ENCODE measurements at regions not wholly inside any gene's neighbourhood (a gene's known extent, or its start where the extent isn't known, plus 50 kb on each side); places are given as distances from the start of the nearest gene placed in this dataset.

GRCh38 chr2:88874063-88874657 is 182.7 kb downstream of the RPIA start:
- H3K9ac ChIP-seq (ENCODE audit: low read length): no peak overlapping the region
- peak overlapping the region; percentile 67 for H2AFZ ChIP-seq (ENCODE audit: low read depth, low read length, poor library complexity, severe bottlenecking)
- ChIA-PET POLR2A (no interaction called here), RAD21 (ENCODE audit: low non-redundant PET in 1 of 2, low total read pairs in 2 of 2, uncharacterized antibody in 2 of 2, unreplicated experiment in 2 of 2) (no interaction called here), CTCF (interaction anchor here (1.3 to 1.9 kb wide), 3 partner anchors 39 to 87 kb away, joined by 3 to 5 read pairs (median 3); no protein-coding TSS in a partner anchor)
- no peak overlapping the region for H3K27ac ChIP-seq (ENCODE audit: low read depth, low read length)
- intact Hi-C loops (cut with micrococcal nuclease): loop anchor here (5.0 to 10.0 kb wide), 2 partner anchors 132 to 271 kb away; no protein-coding TSS in a partner anchor
- H3K4me3 ChIP-seq (replicated peaks in 1 of 2; ENCODE audit: low read depth in 1 of 2, low read length in 2 of 2): no peak overlapping the region
- H3K4me1 ChIP-seq (ENCODE audit: control insufficient read depth in 1 of 2, insufficient read depth in 2 of 2, low read length in 2 of 2): no peaks in the 10 kb centered on the region
- TF ChIP-seq TCF7L2 (IDR thresholded peaks at IDR 0.05; ENCODE audit: borderline replicate concordance, extremely low read depth, insufficient read depth, insufficient read length) (no peak), CTCF (IDR thresholded peaks at IDR 0.05 in 2 of 3, conservative IDR thresholded peaks at IDR 0.05 in 1 of 3; ENCODE audit: borderline replicate concordance in 1 of 3, insufficient read depth in 1 of 3, low read depth in 2 of 3, low read length in 2 of 3) (peak; percentile 61 to 85 (median 66)), SP1 (IDR thresholded peaks at IDR 0.05; ENCODE audit: low read depth) (no peak), ELF1 (IDR thresholded peaks at IDR 0.05; ENCODE audit: borderline replicate concordance, low read depth) (no peak), REST (IDR thresholded peaks at IDR 0.05; ENCODE audit: low read depth) (no peak), SRF (IDR thresholded peaks at IDR 0.05; ENCODE audit: low read depth) (no peak), EZH2 (IDR thresholded peaks at IDR 0.05) (no peak), FOSL1 (IDR thresholded peaks at IDR 0.05; ENCODE audit: low read depth) (no peak), MAX (IDR thresholded peaks at IDR 0.05) (no peak), EZH2phosphoT487 (IDR thresholded peaks at IDR 0.05; ENCODE audit: borderline replicate concordance) (no peak), RAD21 (IDR thresholded peaks at IDR 0.05; ENCODE audit: low read depth) (peak; percentile 80), POLR2AphosphoS5 (IDR thresholded peaks at IDR 0.05; ENCODE audit: low read depth, low read length) (no peak), JUND (IDR thresholded peaks at IDR 0.05) (no peak), CBX3 (IDR thresholded peaks at IDR 0.05; ENCODE audit: low read depth) (no peak)
- TF ChIP-seq, protein P1, sequence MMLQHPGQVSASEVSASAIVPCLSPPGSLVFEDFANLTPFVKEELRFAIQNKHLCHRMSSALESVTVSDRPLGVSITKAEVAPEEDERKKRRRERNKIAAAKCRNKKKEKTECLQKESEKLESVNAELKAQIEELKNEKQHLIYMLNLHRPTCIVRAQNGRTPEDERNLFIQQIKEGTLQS (IDR thresholded peaks at IDR 0.05): no peak
- DNase-seq (ENCODE audit: low read depth, low spot score) (peak; percentile 48), ATAC-seq (peak; percentile 87)
- H3K9me2 ChIP-seq (ENCODE audit: insufficient read depth): no peaks in the 10 kb centered on the region
- peaks cover 37% of the 10 kb centered on the region for H3K27me3 ChIP-seq (ENCODE audit: insufficient read depth, low read length)
- no peaks in the 10 kb centered on the region for H4K20me1 ChIP-seq (ENCODE audit: insufficient read depth)
- H3K9me3 ChIP-seq (ENCODE audit: control insufficient read depth in 1 of 2, insufficient read depth in 1 of 2, low read depth in 1 of 2, low read length in 2 of 2): no peaks in the 10 kb centered on the region
- no TSS peak for BruUV-seq (replicated peaks)
- no peaks in the 10 kb centered on the region for H3K36me3 ChIP-seq (ENCODE audit: control insufficient read depth in 1 of 2, insufficient read depth in 2 of 2, low read length in 2 of 2)
- no peaks in the 10 kb centered on the region for H3K79me2 ChIP-seq (ENCODE audit: insufficient read depth, low read length)
- H3K4me2 ChIP-seq (ENCODE audit: low read length): peak overlapping the region; percentile 41

All from HCT116 (cell line).